Ishikawa (cell line): ENCODE measurements at regions not wholly inside any gene's neighbourhood (a gene's known extent, or its start where the extent isn't known, plus 50 kb on each side); places are given as distances from the start of the nearest gene placed in this dataset.

Experiments
- CEBPB ChIP-seq: IDR thresholded peaks from 2 replicates; pipeline ENCODE4 v1.6.1; 2012
- CREB1 ChIP-seq: IDR thresholded peaks from 2 replicates; pipeline ENCODE4 v1.6.1; 2012; ENCODE audit warnings: low read depth
- EGR1 ChIP-seq: IDR thresholded peaks from 2 replicates; pipeline ENCODE4 v1.6.1; 2012
- EP300 ChIP-seq: IDR thresholded peaks from 2 replicates; pipeline ENCODE4 v1.6.1; 2012; ENCODE audit warnings: borderline replicate concordance
- FOXM1 ChIP-seq: IDR thresholded peaks from 2 replicates; pipeline ENCODE4 v1.6.1; 2012; ENCODE audit warnings: low read depth, borderline replicate concordance
- MAX ChIP-seq: IDR thresholded peaks from 2 replicates; pipeline ENCODE4 v1.6.1; 2012
- NFIC ChIP-seq: IDR thresholded peaks from 2 replicates; pipeline ENCODE4 v1.6.1; 2012
- RAD21 ChIP-seq: IDR thresholded peaks from 2 replicates; pipeline ENCODE4 v1.6.1; 2012; ENCODE audit warnings: low read depth
- TAF1 ChIP-seq: IDR thresholded peaks from 2 replicates; pipeline ENCODE4 v1.6.1; 2012; ENCODE audit warnings: low read depth, mild to moderate bottlenecking
- TCF12 ChIP-seq: IDR thresholded peaks from 2 replicates; pipeline ENCODE4 v1.6.1; 2012; ENCODE audit warnings: low read depth
- TEAD4 ChIP-seq: IDR thresholded peaks from 2 replicates; pipeline ENCODE4 v1.6.1; 2012
- YY1 ChIP-seq: IDR thresholded peaks from 2 replicates; pipeline ENCODE4 v1.6.1; 2012; ENCODE audit warnings: low read depth
- ZBTB7A ChIP-seq: IDR thresholded peaks from 2 replicates; pipeline ENCODE4 v1.6.1; 2012; ENCODE audit warnings: low read depth
- TF ChIP-seq, protein P1 (sequence below): IDR thresholded peaks from 2 replicates; pipeline ENCODE4 v1.6.1; 2012; ENCODE audit warnings: low read depth, mild to moderate bottlenecking
- TF ChIP-seq, protein P2 (sequence below): IDR thresholded peaks from 2 replicates; pipeline ENCODE4 v1.6.1; 2012

GRCh38 chr22:47474895-47475294 is 712.4 kb downstream of the TBC1D22A start:
- TF ChIP-seq TEAD4 = no peak
- no peak for TF ChIP-seq MAX
- TF ChIP-seq RAD21 = no peak

DNA sequence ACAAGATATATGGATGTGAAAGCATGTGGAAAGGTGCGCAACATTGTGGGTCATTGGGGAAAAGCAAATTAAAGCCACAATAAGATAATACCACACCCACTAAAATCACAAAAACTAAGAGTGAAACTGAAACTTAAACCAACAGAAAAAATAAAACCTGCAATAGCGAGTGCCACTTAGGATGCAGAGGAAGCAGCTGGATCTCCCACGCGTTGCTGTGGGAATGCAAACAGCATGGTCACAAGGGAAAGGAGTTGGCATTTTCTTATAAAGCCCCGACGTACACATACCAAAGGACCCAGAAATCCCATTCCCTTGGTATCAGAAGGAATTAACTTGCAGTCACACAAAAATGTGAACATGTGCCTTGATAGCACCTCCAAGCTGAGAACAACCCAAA is 712.0 kb downstream of the TBC1D22A start:
- TF ChIP-seq EGR1 (no peak), ZBTB7A (no peak), TCF12 (no peak), EP300 (no peak), YY1 (no peak), TAF1 (no peak), CREB1 (no peak), FOXM1 (no peak), TEAD4 (no peak), CEBPB (no peak), NFIC (no peak), MAX (no peak), RAD21 (no peak)
- TF ChIP-seq, protein P1, sequence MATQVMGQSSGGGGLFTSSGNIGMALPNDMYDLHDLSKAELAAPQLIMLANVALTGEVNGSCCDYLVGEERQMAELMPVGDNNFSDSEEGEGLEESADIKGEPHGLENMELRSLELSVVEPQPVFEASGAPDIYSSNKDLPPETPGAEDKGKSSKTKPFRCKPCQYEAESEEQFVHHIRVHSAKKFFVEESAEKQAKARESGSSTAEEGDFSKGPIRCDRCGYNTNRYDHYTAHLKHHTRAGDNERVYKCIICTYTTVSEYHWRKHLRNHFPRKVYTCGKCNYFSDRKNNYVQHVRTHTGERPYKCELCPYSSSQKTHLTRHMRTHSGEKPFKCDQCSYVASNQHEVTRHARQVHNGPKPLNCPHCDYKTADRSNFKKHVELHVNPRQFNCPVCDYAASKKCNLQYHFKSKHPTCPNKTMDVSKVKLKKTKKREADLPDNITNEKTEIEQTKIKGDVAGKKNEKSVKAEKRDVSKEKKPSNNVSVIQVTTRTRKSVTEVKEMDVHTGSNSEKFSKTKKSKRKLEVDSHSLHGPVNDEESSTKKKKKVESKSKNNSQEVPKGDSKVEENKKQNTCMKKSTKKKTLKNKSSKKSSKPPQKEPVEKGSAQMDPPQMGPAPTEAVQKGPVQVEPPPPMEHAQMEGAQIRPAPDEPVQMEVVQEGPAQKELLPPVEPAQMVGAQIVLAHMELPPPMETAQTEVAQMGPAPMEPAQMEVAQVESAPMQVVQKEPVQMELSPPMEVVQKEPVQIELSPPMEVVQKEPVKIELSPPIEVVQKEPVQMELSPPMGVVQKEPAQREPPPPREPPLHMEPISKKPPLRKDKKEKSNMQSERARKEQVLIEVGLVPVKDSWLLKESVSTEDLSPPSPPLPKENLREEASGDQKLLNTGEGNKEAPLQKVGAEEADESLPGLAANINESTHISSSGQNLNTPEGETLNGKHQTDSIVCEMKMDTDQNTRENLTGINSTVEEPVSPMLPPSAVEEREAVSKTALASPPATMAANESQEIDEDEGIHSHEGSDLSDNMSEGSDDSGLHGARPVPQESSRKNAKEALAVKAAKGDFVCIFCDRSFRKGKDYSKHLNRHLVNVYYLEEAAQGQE = no peak
- TF ChIP-seq, protein P2, sequence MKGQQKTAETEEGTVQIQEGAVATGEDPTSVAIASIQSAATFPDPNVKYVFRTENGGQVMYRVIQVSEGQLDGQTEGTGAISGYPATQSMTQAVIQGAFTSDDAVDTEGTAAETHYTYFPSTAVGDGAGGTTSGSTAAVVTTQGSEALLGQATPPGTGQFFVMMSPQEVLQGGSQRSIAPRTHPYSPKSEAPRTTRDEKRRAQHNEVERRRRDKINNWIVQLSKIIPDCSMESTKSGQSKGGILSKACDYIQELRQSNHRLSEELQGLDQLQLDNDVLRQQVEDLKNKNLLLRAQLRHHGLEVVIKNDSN = no peak

DNA sequence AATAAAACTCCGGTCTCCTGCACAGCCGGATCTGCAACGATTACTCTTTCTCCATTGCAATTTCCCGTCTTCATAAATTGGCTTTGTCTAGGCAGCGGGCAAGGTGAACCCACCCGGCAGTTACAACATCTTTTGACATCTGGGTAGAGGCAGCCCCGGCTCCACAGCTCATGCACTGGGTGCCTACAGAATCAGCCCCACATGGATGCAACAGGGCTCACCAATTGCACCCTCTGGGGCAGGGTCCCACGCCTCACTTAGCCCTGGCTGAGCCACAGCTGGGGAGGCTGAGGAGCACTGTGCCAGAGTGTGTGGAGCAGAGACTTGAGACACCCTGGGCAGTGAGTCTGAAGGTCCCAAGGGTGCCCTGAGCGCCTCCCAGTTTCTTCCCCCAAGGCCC is 710.2 kb downstream of the TBC1D22A start:
- TF ChIP-seq RAD21 = no peak
- TF ChIP-seq, protein P1 = no peak
- no peak for TF ChIP-seq TCF12
- no peak for TF ChIP-seq MAX
- no peak for TF ChIP-seq TEAD4
- no peak for TF ChIP-seq CEBPB
- TF ChIP-seq FOXM1 = no peak
- no peak for TF ChIP-seq CREB1
- TF ChIP-seq, protein P2 = no peak

- no peak for TF ChIP-seq ZBTB7A
- TF ChIP-seq CEBPB = no peak
- no peak for TF ChIP-seq YY1
- TF ChIP-seq CREB1 = no peak
- TF ChIP-seq, protein P2 = no peak
- TF ChIP-seq EP300 = no peak
- TF ChIP-seq, protein P1 = no peak
- TF ChIP-seq FOXM1 = no peak
- no peak for TF ChIP-seq RAD21
- TF ChIP-seq TEAD4 = no peak
- no peak for TF ChIP-seq TCF12
Measured at GRCh38 chr22:47471406-47471805, 709.0 kb downstream of the TBC1D22A start.
